Neural crest cell (in vitro differentiated cells): ENCODE measurements at regions not wholly inside any gene's neighbourhood (a gene's known extent, or its start where the extent isn't known, plus 50 kb on each side); places are given as distances from the start of the nearest gene placed in this dataset.

ENCODE experiments used
- DNase-seq: peaks from one replicate; pipeline ENCODE4 v3.0.0; 2021; ENCODE audit warnings: low read depth, mixed read lengths, low spot score
- H3K27ac Mint-ChIP-seq: one replicate; pipeline ENCODE4 v1.8.0; 2021; ENCODE audit warnings: mild to moderate bottlenecking, mixed read lengths; ENCODE audit not compliant: unreplicated experiment
- H3K27me3 Mint-ChIP-seq: 2 replicates; pipeline ENCODE4 v1.8.0; 2021; ENCODE audit warnings: low read depth, mild to moderate bottlenecking, mixed read lengths
- H3K36me3 Mint-ChIP-seq: 2 replicates; pipeline ENCODE4 v1.8.0; 2021; ENCODE audit warnings: low read depth, mild to moderate bottlenecking, mixed read lengths
- H3K4me1 Mint-ChIP-seq: 2 replicates; pipeline ENCODE4 v1.8.0; 2021; ENCODE audit warnings: mixed read lengths
- H3K4me3 Mint-ChIP-seq: one replicate; pipeline ENCODE4 v1.8.0; 2021; ENCODE audit warnings: mild to moderate bottlenecking, mixed read lengths
- H3K9me3 Mint-ChIP-seq: 2 replicates; pipeline ENCODE4 v1.8.0; 2021; ENCODE audit warnings: mixed read lengths
- CTCF ChIP-seq: fragments of 200-600 bp; sonication (generic); conservative IDR thresholded peaks from 2 replicates; pipeline ENCODE4 v1.5.0; 2021; ENCODE audit warnings: antibody characterized with exemption, mild to moderate bottlenecking

GRCh38 chr13:23488442-23488841 lies 54.9 kb upstream of the SACS start:
- no peak for TF ChIP-seq CTCF
- H3K9me3 Mint-ChIP-seq: peaks cover 6% of the 10 kb centered on the region
- H3K27ac Mint-ChIP-seq: no peak overlapping the region
- H3K36me3 Mint-ChIP-seq: peaks cover 6% of the 10 kb centered on the region
- H3K27me3 Mint-ChIP-seq: no peaks in the 10 kb centered on the region
- DNase-seq: no peak
- peaks cover 11% of the 10 kb centered on the region for H3K4me1 Mint-ChIP-seq
- H3K4me3 Mint-ChIP-seq: no peak overlapping the region

GRCh38 chr13:23496255-23496654 lies 62.8 kb upstream of the SACS start:
- Mint-ChIP-seq H3K27ac (peak overlapping the region; percentile 1), H3K4me3 (no peak overlapping the region), H3K9me3 (peaks cover 7% of the 10 kb centered on the region), H3K27me3 (no peaks in the 10 kb centered on the region), H3K36me3 (peaks cover 2% of the 10 kb centered on the region), H3K4me1 (peaks cover 22% of the 10 kb centered on the region)
- no peak for TF ChIP-seq CTCF
- DNase-seq: no peak

GRCh38 chr13:23497191-23497590 lies 63.7 kb upstream of the SACS start:
- Mint-ChIP-seq H3K27me3 (no peaks in the 10 kb centered on the region), H3K36me3 (peaks cover 2% of the 10 kb centered on the region)
- no peak for TF ChIP-seq CTCF

GRCh38 chr13:23500849-23501248 lies 67.3 kb upstream of the SACS start:
- Mint-ChIP-seq H3K4me3 (no peak overlapping the region), H3K27ac (no peak overlapping the region), H3K36me3 (no peaks in the 10 kb centered on the region)

More at GRCh38 chr13:23497191-23497590, 63.7 kb upstream of the SACS start:
- Mint-ChIP-seq H3K4me3 (no peak overlapping the region), H3K9me3 (peaks cover 7% of the 10 kb centered on the region), H3K4me1 (peaks cover 22% of the 10 kb centered on the region), H3K27ac (no peak overlapping the region)
- no peak for DNase-seq

GRCh38 chr13:23504180-23504579 lies 66.0 kb upstream of the TNFRSF19 start:
- no peak for TF ChIP-seq CTCF
- Mint-ChIP-seq H3K4me3 (no peak overlapping the region), H3K4me1 (peaks cover 23% of the 10 kb centered on the region), H3K27ac (no peak overlapping the region), H3K36me3 (no peaks in the 10 kb centered on the region), H3K9me3 (peaks cover 2% of the 10 kb centered on the region), H3K27me3 (no peaks in the 10 kb centered on the region)
- DNase-seq: no peak

More at GRCh38 chr13:23500849-23501248, 67.3 kb upstream of the SACS start:
- H3K9me3 Mint-ChIP-seq: peaks cover 2% of the 10 kb centered on the region
- no peak for DNase-seq
- TF ChIP-seq CTCF: no peak
- H3K27me3 Mint-ChIP-seq: no peaks in the 10 kb centered on the region
- peaks cover 26% of the 10 kb centered on the region for H3K4me1 Mint-ChIP-seq

GRCh38 chr13:23505007-23505406 lies 65.2 kb upstream of the TNFRSF19 start:
- no peak overlapping the region for H3K4me3 Mint-ChIP-seq
- peak overlapping the region; percentile 1 for H3K27ac Mint-ChIP-seq
- DNase-seq: no peak
- peaks cover 27% of the 10 kb centered on the region for H3K4me1 Mint-ChIP-seq
- H3K27me3 Mint-ChIP-seq: no peaks in the 10 kb centered on the region
- TF ChIP-seq CTCF: no peak
- no peaks in the 10 kb centered on the region for H3K36me3 Mint-ChIP-seq
- peaks cover 2% of the 10 kb centered on the region for H3K9me3 Mint-ChIP-seq
